ENCODE measurements at regions not wholly inside any gene's neighbourhood (a gene's known extent, or its start where the extent isn't known, plus 50 kb on each side); places are given as distances from the start of the nearest gene placed in this dataset.

DNA sequence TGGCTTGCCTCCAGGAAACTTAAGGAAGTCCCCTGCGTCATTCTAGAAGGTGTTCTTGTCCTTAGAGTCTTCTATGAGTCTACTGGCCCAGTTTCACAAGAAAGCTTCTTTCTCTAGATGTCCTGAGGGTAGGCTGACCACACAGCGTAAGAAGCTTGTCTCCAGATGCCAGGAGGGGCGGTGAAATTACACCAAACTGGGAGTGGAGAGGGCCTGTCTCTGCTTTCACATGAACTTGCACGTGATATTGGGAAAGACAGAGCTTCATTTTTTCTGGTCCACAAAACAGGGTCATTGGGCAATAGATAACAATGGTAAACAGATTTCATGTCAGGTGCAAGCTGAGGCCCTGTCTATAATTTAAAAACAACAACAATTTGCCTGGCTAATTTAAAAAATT lies 85.7 kb upstream of the TBX3 start:
- TF ChIP-seq, protein P1, sequence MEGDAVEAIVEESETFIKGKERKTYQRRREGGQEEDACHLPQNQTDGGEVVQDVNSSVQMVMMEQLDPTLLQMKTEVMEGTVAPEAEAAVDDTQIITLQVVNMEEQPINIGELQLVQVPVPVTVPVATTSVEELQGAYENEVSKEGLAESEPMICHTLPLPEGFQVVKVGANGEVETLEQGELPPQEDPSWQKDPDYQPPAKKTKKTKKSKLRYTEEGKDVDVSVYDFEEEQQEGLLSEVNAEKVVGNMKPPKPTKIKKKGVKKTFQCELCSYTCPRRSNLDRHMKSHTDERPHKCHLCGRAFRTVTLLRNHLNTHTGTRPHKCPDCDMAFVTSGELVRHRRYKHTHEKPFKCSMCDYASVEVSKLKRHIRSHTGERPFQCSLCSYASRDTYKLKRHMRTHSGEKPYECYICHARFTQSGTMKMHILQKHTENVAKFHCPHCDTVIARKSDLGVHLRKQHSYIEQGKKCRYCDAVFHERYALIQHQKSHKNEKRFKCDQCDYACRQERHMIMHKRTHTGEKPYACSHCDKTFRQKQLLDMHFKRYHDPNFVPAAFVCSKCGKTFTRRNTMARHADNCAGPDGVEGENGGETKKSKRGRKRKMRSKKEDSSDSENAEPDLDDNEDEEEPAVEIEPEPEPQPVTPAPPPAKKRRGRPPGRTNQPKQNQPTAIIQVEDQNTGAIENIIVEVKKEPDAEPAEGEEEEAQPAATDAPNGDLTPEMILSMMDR (conservative IDR thresholded peaks at IDR 0.05; ENCODE audit: low read depth, low read length), result no peak
- TF ChIP-seq EZH2phosphoT487 (IDR thresholded peaks at IDR 0.05; ENCODE audit: borderline replicate concordance, low read length) (no peak), EZH2 (IDR thresholded peaks at IDR 0.05; ENCODE audit: low read length, unreplicated experiment) (no peak)
